Mucosa of stomach (tissue), 1 donor: ENCODE measurements at regions not wholly inside any gene's neighbourhood (a gene's known extent, or its start where the extent isn't known, plus 50 kb on each side); places are given as distances from the start of the nearest gene placed in this dataset.
"Not testable (repeated sequence)": the region's sequence is repeated elsewhere in the genome, so short reads cannot be mapped to it uniquely, and the experiment has no call there.

Experiments
- H3K27me3 ChIP-seq: one replicate; pipeline ENCODE4 v1.7.0; 2013; ENCODE audit warnings: mild to moderate bottlenecking, low read length; ENCODE audit not compliant: control insufficient read depth, insufficient read depth
- H3K36me3 ChIP-seq: one replicate; pipeline ENCODE4 v1.7.0; 2013; ENCODE audit warnings: low read length; ENCODE audit not compliant: control insufficient read depth, insufficient read depth
- H3K4me1 ChIP-seq: one replicate; pipeline ENCODE4 v1.7.0; 2013; ENCODE audit warnings: mild to moderate bottlenecking, low read length; ENCODE audit not compliant: control insufficient read depth, insufficient read depth
- H3K4me3 ChIP-seq: one replicate; pipeline ENCODE4 v1.7.0; 2013; ENCODE audit warnings: low read length
- H3K9ac ChIP-seq: one replicate; pipeline ENCODE4 v1.7.0; 2013; ENCODE audit warnings: mild to moderate bottlenecking, low read length, moderate library complexity
- H3K9me3 ChIP-seq: one replicate; pipeline ENCODE4 v1.7.0; 2013; ENCODE audit warnings: mild to moderate bottlenecking, low read length, moderate library complexity; ENCODE audit not compliant: control insufficient read depth
- donor health status: Pancreatic carcinoma.

- no peak overlapping the region for H3K4me3 ChIP-seq
- H3K27me3 ChIP-seq, result no peaks in the 10 kb centered on the region
- H3K4me1 ChIP-seq, result no peaks in the 10 kb centered on the region
- H3K9me3 ChIP-seq, result no peaks in the 10 kb centered on the region
- H3K36me3 ChIP-seq, result no peaks in the 10 kb centered on the region
- no peak overlapping the region for H3K9ac ChIP-seq
Measured at GRCh38 chr6:135608031-135608430, 110.5 kb upstream of the AHI1 start.

- not testable (repeated sequence) for H3K9me3 ChIP-seq, H3K4me3 ChIP-seq, H3K27me3 ChIP-seq, H3K4me1 ChIP-seq, H3K9ac ChIP-seq, H3K36me3 ChIP-seq
Measured at GRCh38 chr6:135610192-135610591, 112.7 kb upstream of the AHI1 start.

GRCh38 chr6:135616655-135617054 lies 119.1 kb upstream of the AHI1 start:
- H3K4me3 ChIP-seq, result no peak overlapping the region

GRCh38 chr6:135617222-135617621 lies 119.7 kb upstream of the AHI1 start:
- H3K4me3 ChIP-seq, result no peak overlapping the region
- no peaks in the 10 kb centered on the region for H3K4me1 ChIP-seq
- H3K36me3 ChIP-seq, result no peaks in the 10 kb centered on the region

More at GRCh38 chr6:135616655-135617054, 119.1 kb upstream of the AHI1 start:
- Histone ChIP-seq H3K9me3 (no peaks in the 10 kb centered on the region), H3K36me3 (no peaks in the 10 kb centered on the region), H3K4me1 (no peaks in the 10 kb centered on the region), H3K9ac (no peak overlapping the region), H3K27me3 (no peaks in the 10 kb centered on the region)

GRCh38 chr6:135622081-135622480 lies 124.5 kb upstream of the AHI1 start:
- H3K4me1 ChIP-seq, result no peaks in the 10 kb centered on the region
- H3K27me3 ChIP-seq, result no peaks in the 10 kb centered on the region
- no peak overlapping the region for H3K9ac ChIP-seq
- H3K4me3 ChIP-seq, result no peak overlapping the region
- no peaks in the 10 kb centered on the region for H3K9me3 ChIP-seq
- H3K36me3 ChIP-seq, result no peaks in the 10 kb centered on the region

More at GRCh38 chr6:135617222-135617621, 119.7 kb upstream of the AHI1 start:
- Histone ChIP-seq H3K27me3 (no peaks in the 10 kb centered on the region), H3K9me3 (no peaks in the 10 kb centered on the region), H3K9ac (no peak overlapping the region)

GRCh38 chr6:135623979-135624378 lies 126.4 kb upstream of the AHI1 start:
- Histone ChIP-seq H3K9me3 (no peaks in the 10 kb centered on the region), H3K4me1 (no peaks in the 10 kb centered on the region), H3K36me3 (no peaks in the 10 kb centered on the region), H3K27me3 (no peaks in the 10 kb centered on the region), H3K4me3 (no peak overlapping the region), H3K9ac (no peak overlapping the region)

- no peaks in the 10 kb centered on the region for H3K27me3 ChIP-seq
- H3K4me1 ChIP-seq, result no peaks in the 10 kb centered on the region
- no peak overlapping the region for H3K9ac ChIP-seq
- H3K4me3 ChIP-seq, result no peak overlapping the region
- no peaks in the 10 kb centered on the region for H3K36me3 ChIP-seq
- H3K9me3 ChIP-seq, result no peaks in the 10 kb centered on the region
Measured at GRCh38 chr6:135624402-135625295, 127.1 kb upstream of the AHI1 start.

GRCh38 chr6:135626001-135626400 lies 128.5 kb upstream of the AHI1 start:
- not testable (repeated sequence) for H3K4me3 ChIP-seq, H3K27me3 ChIP-seq, H3K36me3 ChIP-seq, H3K9me3 ChIP-seq, H3K4me1 ChIP-seq, H3K9ac ChIP-seq

- H3K27me3 ChIP-seq, result no peaks in the 10 kb centered on the region
- H3K9me3 ChIP-seq, result no peaks in the 10 kb centered on the region
- H3K36me3 ChIP-seq, result no peaks in the 10 kb centered on the region
- H3K4me3 ChIP-seq, result no peak overlapping the region
- no peak overlapping the region for H3K9ac ChIP-seq
- H3K4me1 ChIP-seq, result no peaks in the 10 kb centered on the region
Measured at GRCh38 chr6:135627092-135627715, 129.7 kb upstream of the AHI1 start.

- Histone ChIP-seq H3K9me3 (no peaks in the 10 kb centered on the region), H3K27me3 (no peaks in the 10 kb centered on the region), H3K4me3 (no peak overlapping the region), H3K4me1 (peaks cover 6% of the 10 kb centered on the region), H3K9ac (no peak overlapping the region), H3K36me3 (no peaks in the 10 kb centered on the region)
Measured at GRCh38 chr6:135630789-135631376, 133.3 kb upstream of the AHI1 start.

- no peak overlapping the region for H3K9ac ChIP-seq
- no peaks in the 10 kb centered on the region for H3K27me3 ChIP-seq
- no peaks in the 10 kb centered on the region for H3K36me3 ChIP-seq
- H3K4me3 ChIP-seq, result no peak overlapping the region
- no peaks in the 10 kb centered on the region for H3K9me3 ChIP-seq
- H3K4me1 ChIP-seq, result peaks cover 6% of the 10 kb centered on the region
Measured at GRCh38 chr6:135631821-135632220, 134.3 kb upstream of the AHI1 start.

- no peaks in the 10 kb centered on the region for H3K27me3 ChIP-seq
- H3K9me3 ChIP-seq, result no peaks in the 10 kb centered on the region
- H3K4me3 ChIP-seq, result no peak overlapping the region
- no peak overlapping the region for H3K9ac ChIP-seq
- H3K4me1 ChIP-seq, result peaks cover 6% of the 10 kb centered on the region
- H3K36me3 ChIP-seq, result no peaks in the 10 kb centered on the region
Measured at GRCh38 chr6:135633573-135633972, 136.0 kb upstream of the AHI1 start.
